ENCODE measurements at regions not wholly inside any gene's neighbourhood (a gene's known extent, or its start where the extent isn't known, plus 50 kb on each side); places are given as distances from the start of the nearest gene placed in this dataset.

GRCh38 chr1:113292603-113293255 is 97.6 kb upstream of the MAGI3 start:
- no peaks in the 10 kb centered on the region for H3K9me3 ChIP-seq
- no peak for TF ChIP-seq REST (IDR thresholded peaks at IDR 0.05)
- TF ChIP-seq ESRRA (IDR thresholded peaks at IDR 0.05; ENCODE audit: borderline replicate concordance, low read length) = no peak
- TF ChIP-seq CHD4 (IDR thresholded peaks at IDR 0.05; ENCODE audit: borderline replicate concordance) = no peak
- TF ChIP-seq BCL3 (IDR thresholded peaks at IDR 0.05) = no peak
- CTCF ChIA-PET = no interaction called here

GRCh38 chr1:113293256-113293626 is 97.1 kb upstream of the MAGI3 start:
- no peak for TF ChIP-seq FOSB (CRISPR knock-in tag; IDR thresholded peaks at IDR 0.05)
- TF ChIP-seq PBX3 (IDR thresholded peaks at IDR 0.05) = no peak
- no peak for TF ChIP-seq HOXB5 (CRISPR knock-in tag; IDR thresholded peaks at IDR 0.05)
- no peak for TF ChIP-seq RAD21 (conservative IDR thresholded peaks at IDR 0.05 in 1 of 2, IDR thresholded peaks at IDR 0.05 in 1 of 2)
- CTCF ChIA-PET = interaction anchor here (0.8 kb wide), 1 partner anchor 95 kb away, joined by 3 read pairs; no protein-coding TSS in a partner anchor
- ATAC-seq = no peak

More at GRCh38 chr1:113292603-113293255, 97.6 kb upstream of the MAGI3 start:
- POLR2A ChIA-PET = no interaction called here
- H3K4me1 ChIP-seq = no peaks in the 10 kb centered on the region
- WGBS (ENCODE audit: missing lambda C conversion rate) = 62% methylated on average over 2 of the region's 2 CpGs
- no peak for ATAC-seq
- no peak for FAIRE-seq
- DNase-seq (ENCODE audit: low read depth in 1 of 2, low spot score in 1 of 2) = no peak
- no peak overlapping the region for H3K27ac ChIP-seq
- H3K4me3 ChIP-seq = no peak overlapping the region
- no peak overlapping the region for H3K4me2 ChIP-seq

GRCh38 chr1:113297749-113298148 is 92.6 kb upstream of the MAGI3 start:
- DNase-seq (ENCODE audit: low read depth in 1 of 2, low spot score in 1 of 2) = no peak
- H3K9me3 ChIP-seq = no peaks in the 10 kb centered on the region
- no peak overlapping the region for H3K4me3 ChIP-seq
- FAIRE-seq = no peak
- H3K27ac ChIP-seq = no peak overlapping the region
- ChIA-PET POLR2A (no interaction called here), CTCF (no interaction called here)
- no peak overlapping the region for H3K4me2 ChIP-seq
- TF ChIP-seq FOXS1 (CRISPR knock-in tag; IDR thresholded peaks at IDR 0.05) (no peak), MAFK (IDR thresholded peaks at IDR 0.05; ENCODE audit: partially characterized antibody) (no peak), FOSL2 (IDR thresholded peaks at IDR 0.05) (no peak), FOSL2 (CRISPR knock-in tag; IDR thresholded peaks at IDR 0.05) (no peak), HES2 (IDR thresholded peaks at IDR 0.05) (no peak), ATOH8 (CRISPR knock-in tag; IDR thresholded peaks at IDR 0.05; ENCODE audit: low read depth) (no peak), FOSB (CRISPR knock-in tag; IDR thresholded peaks at IDR 0.05) (no peak), NPAS2 (CRISPR knock-in tag; IDR thresholded peaks at IDR 0.05; ENCODE audit: borderline replicate concordance) (no peak), BCL3 (IDR thresholded peaks at IDR 0.05) (no peak), USF2 (IDR thresholded peaks at IDR 0.05) (no peak), CHD2 (IDR thresholded peaks at IDR 0.05; ENCODE audit: low read length, partially characterized antibody) (no peak), RAD21 (conservative IDR thresholded peaks at IDR 0.05 in 1 of 2, IDR thresholded peaks at IDR 0.05 in 1 of 2) (no peak), EHF (CRISPR knock-in tag; IDR thresholded peaks at IDR 0.05) (no peak), ZFP36 (IDR thresholded peaks at IDR 0.05; ENCODE audit: borderline replicate concordance, partially characterized antibody) (no peak), CHD4 (IDR thresholded peaks at IDR 0.05; ENCODE audit: borderline replicate concordance) (no peak)
- ATAC-seq = no peak
- WGBS (ENCODE audit: missing lambda C conversion rate) = 85% methylated on average over 1 of the region's 1 CpG
- H3K4me1 ChIP-seq = no peaks in the 10 kb centered on the region

More at GRCh38 chr1:113293256-113293626, 97.1 kb upstream of the MAGI3 start:
- no peaks in the 10 kb centered on the region for H3K4me1 ChIP-seq
- FAIRE-seq (no peak), DNase-seq (ENCODE audit: low read depth in 1 of 2, low spot score in 1 of 2) (no peak)
- 88% methylated on average over 11 of the region's 11 CpGs for WGBS (ENCODE audit: missing lambda C conversion rate)
- no peak overlapping the region for H3K27ac ChIP-seq
- POLR2A ChIA-PET = no interaction called here
- H3K9me3 ChIP-seq = no peaks in the 10 kb centered on the region
- H3K4me3 ChIP-seq = no peak overlapping the region
- H3K4me2 ChIP-seq = no peak overlapping the region
